ENCODE measurements at regions not wholly inside any gene's neighbourhood (a gene's known extent, or its start where the extent isn't known, plus 50 kb on each side); places are given as distances from the start of the nearest gene placed in this dataset.

GRCh38 chr3:81380234-81380633, 381.2 kb downstream of the GBE1 start:
- TF ChIP-seq POLR2A (IDR thresholded peaks at IDR 0.05) (no peak), CTCF (IDR thresholded peaks at IDR 0.05) (no peak)
